ENCODE measurements at regions not wholly inside any gene's neighbourhood (a gene's known extent, or its start where the extent isn't known, plus 50 kb on each side); places are given as distances from the start of the nearest gene placed in this dataset.

GRCh38 chr7:25574828-25575227 is 346.5 kb upstream of the NPVF start:
- Histone ChIP-seq H3K27ac (ENCODE audit: low read length) (no peak overlapping the region), H3K36me3 (ENCODE audit: control insufficient read depth in 2 of 2, insufficient read depth in 2 of 2, low read length in 2 of 2) (no peaks in the 10 kb centered on the region), H3K4me1 (ENCODE audit: control insufficient read depth, insufficient read depth, low read length) (no peaks in the 10 kb centered on the region), H3K9ac (ENCODE audit: low read length in 2 of 2) (no peak overlapping the region), H3K4me3 (ENCODE audit: low read length in 2 of 2) (no peak overlapping the region), H3K9me3 (ENCODE audit: control insufficient read depth in 2 of 2, low read length in 2 of 2) (no peaks in the 10 kb centered on the region), H3K27me3 (ENCODE audit: control insufficient read depth in 1 of 2, insufficient read depth in 2 of 2, low read length in 2 of 2) (no peaks in the 10 kb centered on the region)

- Histone ChIP-seq H3K27ac (ENCODE audit: low read length) (no peak overlapping the region), H3K4me1 (ENCODE audit: control insufficient read depth, insufficient read depth, low read length) (no peaks in the 10 kb centered on the region), H3K9ac (ENCODE audit: low read length in 2 of 2) (no peak overlapping the region), H3K4me3 (ENCODE audit: low read length in 2 of 2) (no peak overlapping the region), H3K27me3 (ENCODE audit: control insufficient read depth in 1 of 2, insufficient read depth in 2 of 2, low read length in 2 of 2) (no peaks in the 10 kb centered on the region), H3K9me3 (ENCODE audit: control insufficient read depth in 2 of 2, low read length in 2 of 2) (no peaks in the 10 kb centered on the region), H3K36me3 (ENCODE audit: control insufficient read depth in 2 of 2, insufficient read depth in 2 of 2, low read length in 2 of 2) (no peaks in the 10 kb centered on the region)
These were observed 347.3 kb upstream of the NPVF start for GRCh38 chr7:25575634-25576033.

- no peak overlapping the region for H3K4me3 ChIP-seq (ENCODE audit: low read length in 2 of 2)
- H3K27me3 ChIP-seq (ENCODE audit: control insufficient read depth in 1 of 2, insufficient read depth in 2 of 2, low read length in 2 of 2) = no peaks in the 10 kb centered on the region
- H3K27ac ChIP-seq (ENCODE audit: low read length) = no peak overlapping the region
- H3K36me3 ChIP-seq (ENCODE audit: control insufficient read depth in 2 of 2, insufficient read depth in 2 of 2, low read length in 2 of 2) = no peaks in the 10 kb centered on the region
- H3K9me3 ChIP-seq (ENCODE audit: control insufficient read depth in 2 of 2, low read length in 2 of 2) = no peaks in the 10 kb centered on the region
- H3K4me1 ChIP-seq (ENCODE audit: control insufficient read depth, insufficient read depth, low read length) = no peaks in the 10 kb centered on the region
- H3K9ac ChIP-seq (ENCODE audit: low read length in 2 of 2) = no peak overlapping the region
These were observed 350.9 kb upstream of the NPVF start for GRCh38 chr7:25578991-25579777.

DNA sequence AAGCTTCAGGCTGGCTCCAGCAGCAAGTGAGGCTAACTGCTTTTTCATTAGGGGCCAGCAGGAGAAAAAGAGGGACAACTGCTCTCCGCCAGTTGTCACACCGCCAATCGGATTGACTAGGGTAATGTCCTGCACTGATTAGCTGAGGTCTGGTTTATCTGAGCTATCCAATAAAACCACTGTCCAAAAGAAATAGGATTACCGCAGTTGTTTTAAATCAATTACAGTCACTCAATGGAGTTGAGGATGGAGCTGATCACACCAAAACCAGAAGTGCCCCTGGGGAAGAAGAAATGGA is 351.4 kb upstream of the NPVF start:
- no peaks in the 10 kb centered on the region for H3K4me1 ChIP-seq (ENCODE audit: control insufficient read depth, insufficient read depth, low read length)
- no peak overlapping the region for H3K27ac ChIP-seq (ENCODE audit: low read length)

GRCh38 chr7:25580141-25580540 is 351.9 kb upstream of the NPVF start:
- Histone ChIP-seq H3K36me3 (ENCODE audit: control insufficient read depth in 2 of 2, insufficient read depth in 2 of 2, low read length in 2 of 2) (no peaks in the 10 kb centered on the region), H3K27me3 (ENCODE audit: control insufficient read depth in 1 of 2, insufficient read depth in 2 of 2, low read length in 2 of 2) (no peaks in the 10 kb centered on the region), H3K4me3 (ENCODE audit: low read length in 2 of 2) (no peak overlapping the region), H3K9ac (ENCODE audit: low read length in 2 of 2) (no peak overlapping the region), H3K27ac (ENCODE audit: low read length) (no peak overlapping the region), H3K4me1 (ENCODE audit: control insufficient read depth, insufficient read depth, low read length) (no peaks in the 10 kb centered on the region), H3K9me3 (ENCODE audit: control insufficient read depth in 2 of 2, low read length in 2 of 2) (no peaks in the 10 kb centered on the region)

More for the DNA sequence above, 351.4 kb upstream of the NPVF start:
- Histone ChIP-seq H3K27me3 (ENCODE audit: control insufficient read depth in 1 of 2, insufficient read depth in 2 of 2, low read length in 2 of 2) (no peaks in the 10 kb centered on the region), H3K4me3 (ENCODE audit: low read length in 2 of 2) (no peak overlapping the region), H3K36me3 (ENCODE audit: control insufficient read depth in 2 of 2, insufficient read depth in 2 of 2, low read length in 2 of 2) (no peaks in the 10 kb centered on the region), H3K9me3 (ENCODE audit: control insufficient read depth in 2 of 2, low read length in 2 of 2) (no peaks in the 10 kb centered on the region), H3K9ac (ENCODE audit: low read length in 2 of 2) (no peak overlapping the region)

GRCh38 chr7:25583621-25584020 is 355.3 kb upstream of the NPVF start:
- Histone ChIP-seq H3K4me3 (ENCODE audit: low read length in 2 of 2) (no peak overlapping the region), H3K9ac (ENCODE audit: low read length in 2 of 2) (no peak overlapping the region), H3K4me1 (ENCODE audit: control insufficient read depth, insufficient read depth, low read length) (no peaks in the 10 kb centered on the region), H3K36me3 (ENCODE audit: control insufficient read depth in 2 of 2, insufficient read depth in 2 of 2, low read length in 2 of 2) (no peaks in the 10 kb centered on the region), H3K9me3 (ENCODE audit: control insufficient read depth in 2 of 2, low read length in 2 of 2) (no peaks in the 10 kb centered on the region), H3K27me3 (ENCODE audit: control insufficient read depth in 1 of 2, insufficient read depth in 2 of 2, low read length in 2 of 2) (no peaks in the 10 kb centered on the region), H3K27ac (ENCODE audit: low read length) (no peak overlapping the region)

DNA sequence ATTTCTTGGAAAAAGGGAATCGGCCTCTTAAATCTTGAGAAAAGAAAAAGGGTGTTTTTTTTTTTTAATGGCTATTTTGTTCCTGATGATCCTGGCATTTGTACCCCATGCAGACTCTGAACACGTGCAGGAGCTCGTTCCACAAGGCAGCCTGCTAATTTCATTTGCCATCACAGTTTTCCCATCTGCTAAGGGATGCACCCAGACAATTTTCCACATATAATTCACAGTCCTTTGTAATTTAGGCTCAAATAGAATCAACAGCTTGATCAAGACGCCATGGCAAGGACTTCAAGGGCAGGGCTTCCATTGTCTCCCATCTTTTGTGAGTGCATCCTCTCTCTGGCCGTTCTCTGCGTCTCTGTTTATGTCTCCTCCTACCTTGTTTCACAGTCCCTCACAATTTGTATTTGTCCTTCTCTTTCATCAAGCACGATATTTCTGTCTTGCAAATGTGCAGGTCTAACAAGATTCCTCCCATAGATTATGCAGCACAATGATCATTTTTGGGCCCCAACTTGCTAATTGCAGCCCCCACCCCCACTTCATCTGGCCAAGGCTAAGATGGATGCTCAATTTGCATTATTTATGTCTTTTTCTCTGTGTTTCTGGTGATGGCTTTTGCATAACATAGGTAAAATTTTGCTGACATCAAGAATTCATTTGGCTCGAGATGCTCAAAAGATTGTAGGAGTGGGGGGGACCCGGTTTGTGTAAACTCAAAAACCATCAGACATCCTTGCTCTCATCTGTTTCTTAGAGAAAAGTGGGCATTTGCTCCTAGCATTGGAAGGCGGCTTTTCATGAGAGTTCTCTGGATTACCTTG is 356.0 kb upstream of the NPVF start:
- H3K27ac ChIP-seq (ENCODE audit: low read length) = no peak overlapping the region
- no peaks in the 10 kb centered on the region for H3K27me3 ChIP-seq (ENCODE audit: control insufficient read depth in 1 of 2, insufficient read depth in 2 of 2, low read length in 2 of 2)
- no peak overlapping the region for H3K4me3 ChIP-seq (ENCODE audit: low read length in 2 of 2)
- H3K9me3 ChIP-seq (ENCODE audit: control insufficient read depth in 2 of 2, low read length in 2 of 2) = no peaks in the 10 kb centered on the region
- H3K4me1 ChIP-seq (ENCODE audit: control insufficient read depth, insufficient read depth, low read length) = no peaks in the 10 kb centered on the region
- H3K36me3 ChIP-seq (ENCODE audit: control insufficient read depth in 2 of 2, insufficient read depth in 2 of 2, low read length in 2 of 2) = no peaks in the 10 kb centered on the region
- no peak overlapping the region for H3K9ac ChIP-seq (ENCODE audit: low read length in 2 of 2)

DNA sequence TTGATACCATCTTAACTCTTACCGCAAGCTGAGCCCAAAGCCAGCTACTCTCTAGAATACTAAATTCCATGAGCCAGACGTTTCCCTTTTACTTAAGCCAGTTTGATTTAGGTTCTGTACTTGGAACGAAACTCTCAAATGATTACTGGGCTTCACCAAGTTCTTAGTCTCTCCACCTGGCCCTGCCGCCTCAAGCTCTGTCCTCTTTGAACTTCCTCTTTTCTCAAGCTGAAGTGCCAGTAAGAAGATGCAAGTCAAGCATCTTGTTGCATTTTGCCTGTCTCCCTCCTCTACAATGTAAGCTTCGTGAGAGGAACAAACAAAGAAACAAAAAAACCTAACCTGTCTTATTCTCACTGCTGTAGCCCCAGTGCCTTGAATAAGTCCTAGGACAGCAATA is 358.2 kb upstream of the NPVF start:
- H3K4me1 ChIP-seq (ENCODE audit: control insufficient read depth, insufficient read depth, low read length) = no peaks in the 10 kb centered on the region
- no peak overlapping the region for H3K9ac ChIP-seq (ENCODE audit: low read length in 2 of 2)

GRCh38 chr7:25594122-25594521 is 365.8 kb upstream of the NPVF start:
- Histone ChIP-seq H3K27me3 (ENCODE audit: control insufficient read depth in 1 of 2, insufficient read depth in 2 of 2, low read length in 2 of 2) (no peaks in the 10 kb centered on the region), H3K4me3 (ENCODE audit: low read length in 2 of 2) (no peak overlapping the region), H3K36me3 (ENCODE audit: control insufficient read depth in 2 of 2, insufficient read depth in 2 of 2, low read length in 2 of 2) (no peaks in the 10 kb centered on the region), H3K4me1 (ENCODE audit: control insufficient read depth, insufficient read depth, low read length) (no peaks in the 10 kb centered on the region), H3K9me3 (ENCODE audit: control insufficient read depth in 2 of 2, low read length in 2 of 2) (no peaks in the 10 kb centered on the region), H3K27ac (ENCODE audit: low read length) (no peak overlapping the region), H3K9ac (ENCODE audit: low read length in 2 of 2) (no peak overlapping the region)

More for the DNA sequence above, 358.2 kb upstream of the NPVF start:
- Histone ChIP-seq H3K27ac (ENCODE audit: low read length) (no peak overlapping the region), H3K9me3 (ENCODE audit: control insufficient read depth in 2 of 2, low read length in 2 of 2) (no peaks in the 10 kb centered on the region), H3K36me3 (ENCODE audit: control insufficient read depth in 2 of 2, insufficient read depth in 2 of 2, low read length in 2 of 2) (no peaks in the 10 kb centered on the region), H3K4me3 (ENCODE audit: low read length in 2 of 2) (no peak overlapping the region), H3K27me3 (ENCODE audit: control insufficient read depth in 1 of 2, insufficient read depth in 2 of 2, low read length in 2 of 2) (no peaks in the 10 kb centered on the region)

- no peaks in the 10 kb centered on the region for H3K9me3 ChIP-seq (ENCODE audit: control insufficient read depth in 2 of 2, low read length in 2 of 2)
- no peak overlapping the region for H3K27ac ChIP-seq (ENCODE audit: low read length)
- H3K4me1 ChIP-seq (ENCODE audit: control insufficient read depth, insufficient read depth, low read length) = no peaks in the 10 kb centered on the region
- H3K4me3 ChIP-seq (ENCODE audit: low read length in 2 of 2) = no peak overlapping the region
- no peak overlapping the region for H3K9ac ChIP-seq (ENCODE audit: low read length in 2 of 2)
- H3K36me3 ChIP-seq (ENCODE audit: control insufficient read depth in 2 of 2, insufficient read depth in 2 of 2, low read length in 2 of 2) = no peaks in the 10 kb centered on the region
- no peaks in the 10 kb centered on the region for H3K27me3 ChIP-seq (ENCODE audit: control insufficient read depth in 1 of 2, insufficient read depth in 2 of 2, low read length in 2 of 2)
These were observed 366.4 kb upstream of the NPVF start for GRCh38 chr7:25594728-25595127.

DNA sequence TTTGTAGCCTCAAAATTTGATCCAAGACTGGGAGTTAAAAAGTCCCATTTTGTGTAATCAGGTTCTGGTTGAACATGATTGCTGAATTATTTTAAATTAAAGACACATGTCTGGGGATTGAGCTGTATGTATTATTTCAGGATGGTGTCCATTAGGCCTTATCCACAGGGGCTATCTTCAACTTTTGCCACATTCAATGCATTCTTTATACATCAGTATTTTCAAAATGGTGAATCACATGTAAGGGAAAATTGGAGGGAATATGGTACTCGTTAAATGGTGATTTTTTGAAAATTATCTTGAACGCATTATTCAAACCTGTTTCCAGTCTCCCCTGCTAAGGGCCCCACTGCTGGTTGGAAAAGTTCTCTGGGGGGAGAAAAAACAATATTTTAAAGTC is 367.7 kb upstream of the NPVF start:
- no peaks in the 10 kb centered on the region for H3K27me3 ChIP-seq (ENCODE audit: control insufficient read depth in 1 of 2, insufficient read depth in 2 of 2, low read length in 2 of 2)
- H3K36me3 ChIP-seq (ENCODE audit: control insufficient read depth in 2 of 2, insufficient read depth in 2 of 2, low read length in 2 of 2) = no peaks in the 10 kb centered on the region
- no peak overlapping the region for H3K9ac ChIP-seq (ENCODE audit: low read length in 2 of 2)
- H3K4me3 ChIP-seq (ENCODE audit: low read length in 2 of 2) = no peak overlapping the region
- H3K27ac ChIP-seq (ENCODE audit: low read length) = no peak overlapping the region
- no peaks in the 10 kb centered on the region for H3K9me3 ChIP-seq (ENCODE audit: control insufficient read depth in 2 of 2, low read length in 2 of 2)
- H3K4me1 ChIP-seq (ENCODE audit: control insufficient read depth, insufficient read depth, low read length) = no peaks in the 10 kb centered on the region

All from stomach smooth muscle (tissue), 2 donors.